Uterus (tissue), 2 donors: ENCODE measurements at regions not wholly inside any gene's neighbourhood (a gene's known extent, or its start where the extent isn't known, plus 50 kb on each side); places are given as distances from the start of the nearest gene placed in this dataset.

Source experiments
- CTCF ChIP-seq, 4 experiments: fragments of 200-600 bp in 2 of 4; fragments of 450-650 bp in 2 of 4; sonication (generic) in 2 of 4; IDR thresholded peaks; one replicate each; pipeline ENCODE4 v1.5.1; 2016 to 2019; ENCODE audit warnings: antibody characterized with exemption in 4 of 4, mild to moderate bottlenecking in 2 of 4, moderate library complexity in 1 of 4
- POLR2A ChIP-seq, 2 donors: fragments of 450-650 bp; IDR thresholded peaks; one replicate each; pipeline ENCODE4 v1.6.1; 2016; ENCODE audit warnings: antibody characterized with exemption in 2 of 2, mild to moderate bottlenecking in 1 of 2, moderate library complexity in 1 of 2

- TF ChIP-seq CTCF (IDR thresholded peaks at IDR 0.05): no peak
- TF ChIP-seq POLR2A (IDR thresholded peaks at IDR 0.05): no peak
These were observed 427.4 kb upstream of the FLRT2 start for GRCh38 chr14:85102591-85102990.
